T-helper 2 cell (primary cell): ENCODE measurements at regions not wholly inside any gene's neighbourhood (a gene's known extent, or its start where the extent isn't known, plus 50 kb on each side); places are given as distances from the start of the nearest gene placed in this dataset.
"Not testable (repeated sequence)": the region's sequence is repeated elsewhere in the genome, so short reads cannot be mapped to it uniquely, and the experiment has no call there.

Source experiments
- DNase-seq, 5 experiments: peaks; one replicate each; pipeline versions ENCODE4 v3.0.0 to v3.0.0-alpha.2; 2012 to 2022

GRCh38 chr1:99062192-99062591, 57.5 kb upstream of the PLPPR5 start:
- DNase-seq: no peak

- no peak for DNase-seq
Observed at GRCh38 chr1:99069146-99069545, 64.5 kb upstream of the PLPPR5 start.

- DNase-seq: not testable (repeated sequence)
Observed at GRCh38 chr1:99078529-99078928, 73.9 kb upstream of the PLPPR5 start.

- no peak for DNase-seq
Observed at GRCh38 chr1:99082366-99082765, 77.7 kb upstream of the PLPPR5 start.

- DNase-seq: no peak
Observed at GRCh38 chr1:99083338-99083737, 78.7 kb upstream of the PLPPR5 start.

GRCh38 chr1:99084562-99084961, 79.9 kb upstream of the PLPPR5 start:
- DNase-seq: no peak

- no peak for DNase-seq
Observed at GRCh38 chr1:99086057-99086456, 81.4 kb upstream of the PLPPR5 start.

- no peak for DNase-seq
Observed at GRCh38 chr1:99098589-99098988, 93.9 kb upstream of the PLPPR5 start.

- DNase-seq: peak in 1 of 5 experiments; percentile 1
Observed at GRCh38 chr1:99106274-99106673, 101.6 kb upstream of the PLPPR5 start.

- no peak for DNase-seq
Observed at GRCh38 chr1:99107680-99108079, 103.0 kb upstream of the PLPPR5 start.

- no peak for DNase-seq
Observed at GRCh38 chr1:99110140-99111041, 105.7 kb upstream of the PLPPR5 start.

- DNase-seq: no peak
Observed at GRCh38 chr1:99115231-99115630, 110.6 kb upstream of the PLPPR5 start.

- no peak for DNase-seq
Observed at GRCh38 chr1:99119188-99119587, 114.5 kb upstream of the PLPPR5 start.

- no peak for DNase-seq
Observed at GRCh38 chr1:99122039-99122438, 117.4 kb upstream of the PLPPR5 start.

- no peak for DNase-seq
Observed at GRCh38 chr1:99123936-99124335, 119.3 kb upstream of the PLPPR5 start.

- DNase-seq: no peak
Observed at GRCh38 chr1:99131546-99131945, 126.9 kb upstream of the PLPPR5 start.

GRCh38 chr1:99133756-99134500, 129.3 kb upstream of the PLPPR5 start:
- no peak for DNase-seq

GRCh38 chr1:99137554-99138206, 126.6 kb upstream of the PLPPR4 start:
- no peak for DNase-seq

GRCh38 chr1:99139876-99140275, 124.4 kb upstream of the PLPPR4 start:
- DNase-seq: no peak

- DNase-seq: no peak
Observed at GRCh38 chr1:99146129-99146848, 118.0 kb upstream of the PLPPR4 start.

GRCh38 chr1:99149952-99150351, 114.3 kb upstream of the PLPPR4 start:
- DNase-seq: no peak

GRCh38 chr1:99152132-99152531, 112.2 kb upstream of the PLPPR4 start:
- no peak for DNase-seq

GRCh38 chr1:99163671-99164070, 100.6 kb upstream of the PLPPR4 start:
- DNase-seq: no peak
